HCT116 (cell line): ENCODE measurements at regions not wholly inside any gene's neighbourhood (a gene's known extent, or its start where the extent isn't known, plus 50 kb on each side); places are given as distances from the start of the nearest gene placed in this dataset.

ENCODE experiments used
- ATAC-seq: fragments of 200-7000 bp; cut with Tn5 transposase; 2 replicates; pipeline ENCODE4 v1.9.1; 2020; ENCODE audit warnings: mild to moderate bottlenecking, moderate library complexity
- BruUV-seq: library from RNA; stranded (reverse); fragments of 400-500 nt; replicated peaks from 2 replicates; lab custom pipeline; 2021; lab: Mats Ljungman, UMichigan
- CTCF ChIA-PET: fragments of 300-600 bp; sonication (Branson Sonifier 250); formaldehyde crosslinking; loops from one replicate; lab custom pipeline; 2021; ENCODE audit warnings: antibody characterized with exemption; lab: Charles Lee
- POLR2A ChIA-PET: fragments of 300-600, 350-600 bp; sonication (Branson Sonifier 250); formaldehyde crosslinking; loops from one replicate; lab custom pipeline; 2021; ENCODE audit warnings: antibody characterized with exemption; lab: Charles Lee
- RAD21 ChIA-PET, 2 experiments: fragments of 300-600 bp; sonication (Branson Sonifier 250); formaldehyde crosslinking; loops; one replicate each; lab custom pipeline; 2023; ENCODE audit warnings: low total read pairs in 2 of 2; ENCODE audit not compliant: uncharacterized antibody in 2 of 2, unreplicated experiment in 2 of 2, low non-redundant PET in 1 of 2; lab: Charles Lee
- DNase-seq: peaks from one replicate; pipeline ENCODE4 v3.0.0-alpha.2; 2010; ENCODE audit warnings: low read depth, low spot score
- H2AFZ ChIP-seq: fragments of 200-600 bp; shearing (Covaris generic), sonication (generic); 2 replicates; pipeline ENCODE4 v1.6.1; 2017; ENCODE audit warnings: low read depth, mixed run types, mixed read lengths, antibody characterized with exemption, low read length; ENCODE audit not compliant: poor library complexity, severe bottlenecking
- H3K27ac ChIP-seq: 2 replicates; pipeline ENCODE4 v1.5.1; 2012; ENCODE audit warnings: low read depth, low read length
- H3K27me3 ChIP-seq: fragments of 200-600 bp; sonication (generic); 2 replicates; pipeline ENCODE4 v1.6.1; 2016; ENCODE audit warnings: mixed run types, low read length, mixed read lengths; ENCODE audit not compliant: insufficient read depth
- H3K36me3 ChIP-seq, 2 experiments: fragments of 200-500 bp in 1 of 2; fragments of 200-600 bp in 1 of 2; sonication (Bioruptor generic) in 1 of 2; sonication (generic) in 1 of 2; 2 replicates each; pipeline versions ENCODE4 v1.5.1 to v1.6.1; 2014 to 2016; ENCODE audit warnings: low read length in 2 of 2, inconsistent platforms in 1 of 2, mixed read lengths in 1 of 2, mixed run types in 1 of 2; ENCODE audit not compliant: insufficient read depth in 2 of 2, control insufficient read depth in 1 of 2
- H3K4me1 ChIP-seq, 2 experiments: fragments of 200-600 bp in 1 of 2; sonication (generic) in 1 of 2; 2 replicates each; pipeline versions ENCODE4 v1.5.1 to v1.6.1; 2012 to 2017; ENCODE audit warnings: low read length in 2 of 2, inconsistent platforms in 1 of 2, mild to moderate bottlenecking in 1 of 2, mixed read lengths in 1 of 2, mixed run types in 1 of 2, moderate library complexity in 1 of 2; ENCODE audit not compliant: insufficient read depth in 2 of 2, control insufficient read depth in 1 of 2
- H3K4me2 ChIP-seq: fragments of 200-600 bp; sonication (generic); 2 replicates; pipeline ENCODE4 v1.6.1; 2017; ENCODE audit warnings: mixed run types, low read length, mixed read lengths
- H3K4me3 ChIP-seq, 2 experiments: fragments of 200-600 bp in 1 of 2; sonication (generic) in 1 of 2; replicated peaks in 1 of 2; 2 replicates each; pipeline ENCODE4 v1.5.1; 2011 to 2016; ENCODE audit warnings: low read length in 2 of 2, control low read depth in 1 of 2, low read depth in 1 of 2, mild to moderate bottlenecking in 1 of 2, mixed read lengths in 1 of 2, mixed run types in 1 of 2
- H3K79me2 ChIP-seq: fragments of 200-600 bp; sonication (generic); 2 replicates; pipeline ENCODE4 v1.6.1; 2017; ENCODE audit warnings: mild to moderate bottlenecking, mixed run types, low read length, moderate library complexity, mixed read lengths; ENCODE audit not compliant: insufficient read depth
- H3K9ac ChIP-seq: fragments of 200-600 bp; sonication (generic); 2 replicates; pipeline ENCODE4 v1.6.1; 2016; ENCODE audit warnings: low read length, mixed read lengths
- H3K9me2 ChIP-seq: fragments of 200-600 bp; sonication (generic), shearing (Covaris generic); 2 replicates; pipeline ENCODE4 v1.6.1; 2017; ENCODE audit warnings: mixed run types, mild to moderate bottlenecking, moderate library complexity; ENCODE audit not compliant: insufficient read depth
- H3K9me3 ChIP-seq, 2 experiments: fragments of 200-500 bp in 1 of 2; fragments of 200-600 bp in 1 of 2; sonication (Bioruptor generic) in 1 of 2; sonication (generic) in 1 of 2; 2 replicates each; pipeline ENCODE4 v1.6.1; 2014 to 2017; ENCODE audit warnings: low read length in 2 of 2, mixed read lengths in 2 of 2, inconsistent platforms in 1 of 2, low read depth in 1 of 2, mild to moderate bottlenecking in 1 of 2, mixed run types in 1 of 2, moderate library complexity in 1 of 2; ENCODE audit not compliant: control insufficient read depth in 1 of 2, insufficient read depth in 1 of 2
- H4K20me1 ChIP-seq: fragments of 200-600 bp; sonication (generic), shearing (Covaris generic); 2 replicates; pipeline ENCODE4 v1.6.1; 2017; ENCODE audit warnings: mixed run types, mild to moderate bottlenecking, moderate library complexity; ENCODE audit not compliant: insufficient read depth
- ATF3 ChIP-seq: IDR thresholded peaks from 2 replicates; pipeline ENCODE4 v1.6.1; 2012
- EGR1 ChIP-seq: IDR thresholded peaks from 2 replicates; pipeline ENCODE4 v1.6.1; 2012; ENCODE audit warnings: low read depth
- ELF1 ChIP-seq: IDR thresholded peaks from 2 replicates; pipeline ENCODE4 v1.6.1; 2012; ENCODE audit warnings: low read depth, borderline replicate concordance
- EZH2phosphoT487 ChIP-seq: fragments of 200-600 bp; IDR thresholded peaks from 2 replicates; pipeline ENCODE4 v1.6.1; 2018; ENCODE audit warnings: antibody characterized with exemption, borderline replicate concordance
- FOSL1 ChIP-seq: IDR thresholded peaks from 2 replicates; pipeline ENCODE4 v1.6.1; 2012; ENCODE audit warnings: low read depth
- JUND ChIP-seq: IDR thresholded peaks from 2 replicates; pipeline ENCODE4 v1.6.1; 2012
- RAD21 ChIP-seq: IDR thresholded peaks from 2 replicates; pipeline ENCODE4 v1.6.1; 2012; ENCODE audit warnings: low read depth, mild to moderate bottlenecking
- SP1 ChIP-seq: IDR thresholded peaks from 2 replicates; pipeline ENCODE4 v1.6.1; 2012; ENCODE audit warnings: low read depth
- TCF7L2 ChIP-seq: IDR thresholded peaks from 2 replicates; pipeline ENCODE4 v1.7.0; 2011; ENCODE audit warnings: borderline replicate concordance, inconsistent platforms; ENCODE audit not compliant: insufficient read depth, insufficient read length; ENCODE audit errors: extremely low read depth
- YY1 ChIP-seq: IDR thresholded peaks from 2 replicates; pipeline ENCODE4 v1.6.1; 2011; ENCODE audit warnings: low read length, low read depth, moderate library complexity, mild to moderate bottlenecking; ENCODE audit not compliant: insufficient replicate concordance; ENCODE audit errors: extremely low read depth
- ZFX ChIP-seq: fragments of 450-650 bp; IDR thresholded peaks from 2 replicates; pipeline ENCODE4 v1.6.1; 2017
- intact Hi-C: fragments of 100-400 bp; cut with micrococcal nuclease; formaldehyde crosslinking; loops from 2 replicates; pipeline ENCODE4 v1.10.0; 2022

DNA sequence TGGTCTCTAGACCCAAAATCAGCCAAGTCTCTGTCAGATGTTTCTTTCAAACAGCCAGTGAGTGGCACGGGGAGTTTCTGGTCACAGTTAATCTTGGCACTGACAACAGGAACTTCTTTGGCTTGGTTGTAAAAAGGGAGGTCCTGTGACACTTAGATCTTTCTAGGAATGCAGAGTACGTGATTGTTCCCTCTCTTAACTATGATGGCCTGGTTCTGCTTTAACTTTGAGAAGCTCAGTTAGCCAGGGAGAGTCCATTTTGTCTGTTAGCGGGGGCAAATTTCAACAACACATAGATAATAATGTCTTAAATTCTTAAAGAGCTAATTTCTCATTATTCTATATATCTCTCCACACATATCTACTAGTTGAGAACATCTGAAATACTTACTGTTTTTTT lies 344.5 kb upstream of the LRRTM4 start:
- CTCF ChIA-PET = no interaction called here
- Histone ChIP-seq H3K27me3 (no peaks in the 10 kb centered on the region), H3K9me3 (peaks cover 0 to 7% of the 10 kb centered on the region in 2 experiments; a peak in 3 of 4 replicates), H3K4me2 (no peak overlapping the region), H2AFZ (no peak overlapping the region), H3K4me1 (no peaks in the 10 kb centered on the region), H3K9me2 (no peaks in the 10 kb centered on the region), H3K4me3 (no peak overlapping the region), H3K79me2 (no peaks in the 10 kb centered on the region), H3K27ac (no peak overlapping the region), H4K20me1 (no peaks in the 10 kb centered on the region), H3K36me3 (no peaks in the 10 kb centered on the region), H3K9ac (no peak overlapping the region)
- POLR2A ChIA-PET = no interaction called here
- BruUV-seq = no TSS peak
- intact Hi-C loops = no loop called here
- RAD21 ChIA-PET = no interaction called here
- DNase-seq = no peak
- no peak for ATAC-seq
- TF ChIP-seq YY1 = no peak

DNA sequence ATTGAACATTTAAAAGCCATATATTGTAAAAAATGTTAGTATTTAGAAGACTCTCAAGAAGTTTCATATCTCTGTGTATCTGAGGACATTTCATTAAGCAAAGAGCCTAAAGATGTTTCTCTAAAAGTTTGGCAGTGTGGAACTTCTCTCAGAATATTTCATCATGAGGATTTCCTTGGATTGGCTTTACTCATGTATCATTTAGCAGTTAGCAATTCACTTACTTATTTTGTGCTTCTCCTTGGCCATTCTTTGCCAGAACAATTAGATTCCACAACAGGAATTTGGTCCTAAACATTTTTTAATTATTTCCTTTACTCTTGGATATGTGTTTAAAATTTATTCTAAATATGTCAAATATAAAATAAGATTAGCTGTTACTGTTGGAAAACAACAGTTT lies 345.0 kb upstream of the LRRTM4 start:
- Histone ChIP-seq H3K4me3 (no peak overlapping the region), H3K4me2 (no peak overlapping the region), H3K27me3 (no peaks in the 10 kb centered on the region), H3K27ac (no peak overlapping the region), H3K9ac (no peak overlapping the region), H2AFZ (no peak overlapping the region), H3K36me3 (no peaks in the 10 kb centered on the region), H3K9me2 (no peaks in the 10 kb centered on the region), H3K4me1 (no peaks in the 10 kb centered on the region), H3K9me3 (peaks cover 0 to 7% of the 10 kb centered on the region in 2 experiments; a peak in 3 of 4 replicates), H3K79me2 (no peaks in the 10 kb centered on the region), H4K20me1 (no peaks in the 10 kb centered on the region)
- no peak for DNase-seq
- RAD21 ChIA-PET = no interaction called here
- TF ChIP-seq ELF1 = no peak
- TF ChIP-seq TCF7L2 = no peak
- TF ChIP-seq EGR1 = no peak
- no peak for TF ChIP-seq FOSL1
- no peak for TF ChIP-seq ZFX
- no peak for TF ChIP-seq EZH2phosphoT487
- TF ChIP-seq SP1 = no peak
- TF ChIP-seq ATF3 = no peak
- no peak for TF ChIP-seq RAD21
- no peak for TF ChIP-seq JUND
- ATAC-seq = no peak
- CTCF ChIA-PET = no interaction called here
- intact Hi-C loops = no loop called here
- no TSS peak for BruUV-seq
- POLR2A ChIA-PET = no interaction called here
